ENCODE measurements at regions not wholly inside any gene's neighbourhood (a gene's known extent, or its start where the extent isn't known, plus 50 kb on each side); places are given as distances from the start of the nearest gene placed in this dataset.

DNA sequence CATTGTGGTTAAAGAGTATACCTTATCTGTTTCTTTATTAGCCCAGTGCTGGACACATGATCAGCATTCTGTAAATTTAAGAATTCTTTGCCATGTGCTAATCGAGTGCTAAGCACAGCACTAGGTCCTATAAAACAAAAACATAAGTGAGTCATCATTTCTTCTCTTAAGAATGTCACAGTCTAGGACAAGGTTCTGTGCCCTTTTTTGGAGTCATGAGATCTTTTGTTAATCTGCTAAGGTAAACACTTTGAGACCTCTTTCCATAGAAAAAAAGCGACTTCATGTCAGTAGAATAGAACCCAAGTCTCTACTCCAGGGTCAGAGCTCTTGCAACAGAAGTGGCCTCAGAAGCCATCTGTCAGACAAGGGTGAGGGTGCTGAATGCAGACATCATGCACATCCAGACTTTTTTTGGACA lies 70.0 kb upstream of the NFIA start:
- peaks cover 15% of the 10 kb centered on the region for H3K27me3 ChIP-seq (ENCODE audit: control insufficient read depth, extremely low read depth, insufficient read depth, low read length)
- H3K36me3 ChIP-seq (ENCODE audit: control insufficient read depth in 2 of 2, extremely low read depth in 1 of 2, insufficient read depth in 2 of 2, low read length in 2 of 2) = no peaks in the 10 kb centered on the region
- dilution Hi-C loops (cut with MboI; ENCODE audit: extremely low pct_ligation_motif_present, low sequenced_read_pairs) = no loop called here
- H3K4me2 ChIP-seq (ENCODE audit: control insufficient read depth, extremely low read depth, insufficient read depth, low read depth, low read length) = no peak overlapping the region
- no peaks in the 10 kb centered on the region for H4K20me1 ChIP-seq (ENCODE audit: control insufficient read depth, extremely low read depth, insufficient read depth, low read length)
- H3K27ac ChIP-seq (ENCODE audit: control insufficient read depth, insufficient read depth, low read length) = no peak overlapping the region
- no peak overlapping the region for H3K4me3 ChIP-seq (ENCODE audit: control insufficient read depth in 2 of 3, extremely low read depth in 1 of 3, insufficient read depth in 2 of 3, low read depth in 1 of 3, low read length in 3 of 3)
- H2AFZ ChIP-seq (ENCODE audit: control insufficient read depth, low read length) = no peak overlapping the region
- no peaks in the 10 kb centered on the region for H3K9me1 ChIP-seq (ENCODE audit: control insufficient read depth, extremely low read depth, insufficient read depth, low read length)
- FAIRE-seq (no peak), DNase-seq (ENCODE audit: low read depth, low spot score) (no peak)
- no peak for TF ChIP-seq EZH2 (IDR thresholded peaks at IDR 0.05; ENCODE audit: low read length)
- TF ChIP-seq, protein P1, sequence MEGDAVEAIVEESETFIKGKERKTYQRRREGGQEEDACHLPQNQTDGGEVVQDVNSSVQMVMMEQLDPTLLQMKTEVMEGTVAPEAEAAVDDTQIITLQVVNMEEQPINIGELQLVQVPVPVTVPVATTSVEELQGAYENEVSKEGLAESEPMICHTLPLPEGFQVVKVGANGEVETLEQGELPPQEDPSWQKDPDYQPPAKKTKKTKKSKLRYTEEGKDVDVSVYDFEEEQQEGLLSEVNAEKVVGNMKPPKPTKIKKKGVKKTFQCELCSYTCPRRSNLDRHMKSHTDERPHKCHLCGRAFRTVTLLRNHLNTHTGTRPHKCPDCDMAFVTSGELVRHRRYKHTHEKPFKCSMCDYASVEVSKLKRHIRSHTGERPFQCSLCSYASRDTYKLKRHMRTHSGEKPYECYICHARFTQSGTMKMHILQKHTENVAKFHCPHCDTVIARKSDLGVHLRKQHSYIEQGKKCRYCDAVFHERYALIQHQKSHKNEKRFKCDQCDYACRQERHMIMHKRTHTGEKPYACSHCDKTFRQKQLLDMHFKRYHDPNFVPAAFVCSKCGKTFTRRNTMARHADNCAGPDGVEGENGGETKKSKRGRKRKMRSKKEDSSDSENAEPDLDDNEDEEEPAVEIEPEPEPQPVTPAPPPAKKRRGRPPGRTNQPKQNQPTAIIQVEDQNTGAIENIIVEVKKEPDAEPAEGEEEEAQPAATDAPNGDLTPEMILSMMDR (optimal IDR thresholded peaks at IDR 0.05 in 1 of 3, IDR thresholded peaks at IDR 0.05 in 1 of 3, conservative IDR thresholded peaks at IDR 0.05 in 1 of 3; ENCODE audit: extremely low read depth in 1 of 3, insufficient read depth in 2 of 3, low read length in 3 of 3) = no peak
- H3K9ac ChIP-seq (ENCODE audit: control insufficient read depth, extremely low read depth, insufficient read depth, low read length) = no peak overlapping the region
- H3K79me2 ChIP-seq (ENCODE audit: control insufficient read depth, insufficient read depth, low read length) = no peaks in the 10 kb centered on the region
- no peaks in the 10 kb centered on the region for H3K9me3 ChIP-seq (ENCODE audit: control insufficient read depth, low read depth, low read length)
- H3K4me1 ChIP-seq (ENCODE audit: control insufficient read depth, extremely low read depth, insufficient read depth, low read length) = no peaks in the 10 kb centered on the region

- H3K27ac ChIP-seq (ENCODE audit: control insufficient read depth, insufficient read depth, low read length) = no peak overlapping the region
- DNase-seq (ENCODE audit: low read depth, low spot score) (no peak), FAIRE-seq (no peak)
- peaks cover 15% of the 10 kb centered on the region for H3K27me3 ChIP-seq (ENCODE audit: control insufficient read depth, extremely low read depth, insufficient read depth, low read length)
- no peak overlapping the region for H3K9ac ChIP-seq (ENCODE audit: control insufficient read depth, extremely low read depth, insufficient read depth, low read length)
- no peak overlapping the region for H3K4me3 ChIP-seq (ENCODE audit: control insufficient read depth in 2 of 3, extremely low read depth in 1 of 3, insufficient read depth in 2 of 3, low read depth in 1 of 3, low read length in 3 of 3)
- H3K9me3 ChIP-seq (ENCODE audit: control insufficient read depth, low read depth, low read length) = no peaks in the 10 kb centered on the region
- TF ChIP-seq, protein P1 (optimal IDR thresholded peaks at IDR 0.05 in 1 of 3, IDR thresholded peaks at IDR 0.05 in 1 of 3, conservative IDR thresholded peaks at IDR 0.05 in 1 of 3; ENCODE audit: extremely low read depth in 1 of 3, insufficient read depth in 2 of 3, low read length in 3 of 3) = no peak
- no peak for TF ChIP-seq EZH2 (IDR thresholded peaks at IDR 0.05; ENCODE audit: low read length)
- no peaks in the 10 kb centered on the region for H3K36me3 ChIP-seq (ENCODE audit: control insufficient read depth in 2 of 2, extremely low read depth in 1 of 2, insufficient read depth in 2 of 2, low read length in 2 of 2)
- no peaks in the 10 kb centered on the region for H3K9me1 ChIP-seq (ENCODE audit: control insufficient read depth, extremely low read depth, insufficient read depth, low read length)
- H3K79me2 ChIP-seq (ENCODE audit: control insufficient read depth, insufficient read depth, low read length) = no peaks in the 10 kb centered on the region
- H2AFZ ChIP-seq (ENCODE audit: control insufficient read depth, low read length) = no peak overlapping the region
- no peaks in the 10 kb centered on the region for H3K4me1 ChIP-seq (ENCODE audit: control insufficient read depth, extremely low read depth, insufficient read depth, low read length)
- dilution Hi-C loops (cut with MboI; ENCODE audit: extremely low pct_ligation_motif_present, low sequenced_read_pairs) = no loop called here
- H4K20me1 ChIP-seq (ENCODE audit: control insufficient read depth, extremely low read depth, insufficient read depth, low read length) = no peaks in the 10 kb centered on the region
- no peak overlapping the region for H3K4me2 ChIP-seq (ENCODE audit: control insufficient read depth, extremely low read depth, insufficient read depth, low read depth, low read length)
Measured at GRCh38 chr1:61011561-61012263, 70.6 kb upstream of the NFIA start.

Measured in keratinocyte (primary cell).